ENCODE measurements at regions not wholly inside any gene's neighbourhood (a gene's known extent, or its start where the extent isn't known, plus 50 kb on each side); places are given as distances from the start of the nearest gene placed in this dataset.

DNA sequence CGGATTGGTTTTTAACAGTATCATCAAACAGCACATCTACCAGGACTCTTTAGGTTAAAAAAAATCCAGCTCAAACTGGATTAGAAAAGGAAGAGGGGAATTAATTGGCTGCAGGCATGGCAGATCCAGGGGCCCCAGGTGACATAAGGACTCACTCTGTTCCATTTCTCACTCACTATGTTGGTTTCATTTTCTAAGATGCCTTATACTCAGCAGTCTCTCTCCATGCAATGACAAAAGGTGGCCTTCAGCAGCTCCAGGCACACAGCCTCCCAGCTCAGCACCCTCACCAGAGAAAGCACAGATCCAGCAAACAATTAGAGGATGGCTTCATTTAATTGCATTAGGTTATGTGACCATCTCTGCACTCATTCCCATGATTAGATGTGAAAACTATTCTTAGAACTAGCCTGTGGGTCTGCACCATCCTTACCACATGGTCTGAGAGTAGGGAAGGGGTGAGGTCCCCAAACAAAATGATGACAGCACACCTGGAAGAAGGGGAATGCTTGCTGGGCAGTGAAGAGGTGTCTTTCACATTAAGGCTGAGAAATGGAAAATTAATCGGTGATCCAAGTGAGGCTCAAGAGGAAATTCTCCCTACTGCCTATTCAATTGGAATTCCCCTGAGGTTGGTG lies 243.1 kb downstream of the CDH26 start:
- Histone ChIP-seq H3K9me3 (ENCODE audit: control insufficient read depth in 4 of 4, insufficient read depth in 3 of 4, low read length in 3 of 4) (no peaks in the 10 kb centered on the region), H3K27ac (ENCODE audit: low read depth in 1 of 2, low read length in 1 of 2) (no peak overlapping the region), H3K36me3 (ENCODE audit: control insufficient read depth in 4 of 4, insufficient read depth in 4 of 4, low read length in 4 of 4) (no peaks in the 10 kb centered on the region), H3K4me1 (ENCODE audit: control insufficient read depth in 5 of 5, insufficient read depth in 5 of 5, low read length in 5 of 5) (peaks cover 0 to 5% (median 0%) of the 10 kb centered on the region in 5 donors), H3K9ac (ENCODE audit: insufficient read depth in 1 of 2, low read length in 2 of 2) (no peak overlapping the region), H3K4me3 (no peak overlapping the region), H3K27me3 (ENCODE audit: control insufficient read depth in 3 of 3, insufficient read depth in 3 of 3, low read length in 2 of 3) (no peaks in the 10 kb centered on the region)
- no peak for ATAC-seq (ENCODE audit: insufficient read depth, low FRiP score)
- no peak for DNase-seq
- TF ChIP-seq, protein P1, sequence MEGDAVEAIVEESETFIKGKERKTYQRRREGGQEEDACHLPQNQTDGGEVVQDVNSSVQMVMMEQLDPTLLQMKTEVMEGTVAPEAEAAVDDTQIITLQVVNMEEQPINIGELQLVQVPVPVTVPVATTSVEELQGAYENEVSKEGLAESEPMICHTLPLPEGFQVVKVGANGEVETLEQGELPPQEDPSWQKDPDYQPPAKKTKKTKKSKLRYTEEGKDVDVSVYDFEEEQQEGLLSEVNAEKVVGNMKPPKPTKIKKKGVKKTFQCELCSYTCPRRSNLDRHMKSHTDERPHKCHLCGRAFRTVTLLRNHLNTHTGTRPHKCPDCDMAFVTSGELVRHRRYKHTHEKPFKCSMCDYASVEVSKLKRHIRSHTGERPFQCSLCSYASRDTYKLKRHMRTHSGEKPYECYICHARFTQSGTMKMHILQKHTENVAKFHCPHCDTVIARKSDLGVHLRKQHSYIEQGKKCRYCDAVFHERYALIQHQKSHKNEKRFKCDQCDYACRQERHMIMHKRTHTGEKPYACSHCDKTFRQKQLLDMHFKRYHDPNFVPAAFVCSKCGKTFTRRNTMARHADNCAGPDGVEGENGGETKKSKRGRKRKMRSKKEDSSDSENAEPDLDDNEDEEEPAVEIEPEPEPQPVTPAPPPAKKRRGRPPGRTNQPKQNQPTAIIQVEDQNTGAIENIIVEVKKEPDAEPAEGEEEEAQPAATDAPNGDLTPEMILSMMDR (IDR thresholded peaks at IDR 0.05; ENCODE audit: control extremely low read depth, extremely low read depth) = no peak
- WGBS, 2 donors = 93 to 96% methylated on average over 2 of the region's 2 CpGs

DNA sequence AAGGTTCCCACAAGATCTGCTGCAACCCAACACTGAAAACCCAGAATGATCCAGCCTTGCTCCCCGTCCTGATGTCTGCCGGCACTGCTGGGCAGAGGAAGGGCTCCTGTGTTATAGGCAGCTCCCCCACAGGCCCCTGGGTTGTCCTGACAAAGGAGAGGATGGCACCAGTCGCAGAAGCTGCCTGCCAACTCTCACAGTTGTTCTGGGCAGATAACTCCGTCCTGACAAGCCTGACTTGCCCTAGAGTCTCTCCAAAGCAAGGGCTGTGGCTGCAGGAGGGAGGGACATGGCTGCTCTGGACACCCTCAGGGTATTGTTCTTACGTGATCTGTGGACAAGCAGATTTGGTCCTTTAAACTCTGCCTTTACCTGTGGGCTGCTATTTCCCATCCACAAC lies 243.8 kb downstream of the CDH26 start:
- no peak for ATAC-seq (ENCODE audit: insufficient read depth, low FRiP score)
- H3K27ac ChIP-seq (ENCODE audit: low read depth in 1 of 2, low read length in 1 of 2) = no peak overlapping the region
- WGBS, 2 donors = 80 to 92% methylated on average over 5 of the region's 5 CpGs

DNA sequence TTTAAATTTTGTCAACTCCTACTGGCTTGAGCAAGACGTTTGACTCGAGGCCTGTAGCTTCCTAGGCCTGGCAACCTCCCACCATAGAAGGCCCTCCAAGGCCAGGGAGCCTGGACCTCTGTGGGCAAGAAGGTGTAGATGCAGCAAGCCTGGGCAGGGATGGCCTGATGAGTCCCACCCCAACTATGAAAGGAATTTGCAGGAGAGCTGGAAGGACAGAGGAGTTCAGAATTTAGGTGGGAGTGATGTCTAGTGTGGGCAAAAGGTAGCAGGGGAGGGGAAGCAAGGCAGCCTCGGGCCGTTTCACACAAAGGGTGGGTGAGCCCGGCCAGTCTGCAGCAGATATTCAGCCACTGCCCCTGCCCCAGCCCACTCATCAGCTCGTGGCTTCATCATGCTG lies 245.2 kb downstream of the CDH26 start:
- Histone ChIP-seq H3K27me3 (ENCODE audit: control insufficient read depth in 3 of 3, insufficient read depth in 3 of 3, low read length in 2 of 3) (no peaks in the 10 kb centered on the region), H3K36me3 (ENCODE audit: control insufficient read depth in 4 of 4, insufficient read depth in 4 of 4, low read length in 4 of 4) (no peaks in the 10 kb centered on the region), H3K4me1 (ENCODE audit: control insufficient read depth in 5 of 5, insufficient read depth in 5 of 5, low read length in 5 of 5) (peaks cover 0 to 6% (median 0%) of the 10 kb centered on the region in 5 donors), H3K27ac (ENCODE audit: low read depth in 1 of 2, low read length in 1 of 2) (no peak overlapping the region), H3K4me3 (no peak overlapping the region), H3K9ac (ENCODE audit: insufficient read depth in 1 of 2, low read length in 2 of 2) (no peak overlapping the region), H3K9me3 (ENCODE audit: control insufficient read depth in 4 of 4, insufficient read depth in 3 of 4, low read length in 3 of 4) (no peaks in the 10 kb centered on the region)
- ATAC-seq (ENCODE audit: insufficient read depth, low FRiP score) (no peak), DNase-seq (no peak)
- TF ChIP-seq, protein P1 (IDR thresholded peaks at IDR 0.05; ENCODE audit: control extremely low read depth, extremely low read depth) = no peak
- 72 to 89% methylated on average over 6 of the region's 6 CpGs for WGBS, 2 donors

More for the DNA sequence above, 243.8 kb downstream of the CDH26 start:
- Histone ChIP-seq H3K9me3 (ENCODE audit: control insufficient read depth in 4 of 4, insufficient read depth in 3 of 4, low read length in 3 of 4) (no peaks in the 10 kb centered on the region), H3K4me3 (no peak overlapping the region), H3K9ac (ENCODE audit: insufficient read depth in 1 of 2, low read length in 2 of 2) (no peak overlapping the region), H3K27me3 (ENCODE audit: control insufficient read depth in 3 of 3, insufficient read depth in 3 of 3, low read length in 2 of 3) (no peaks in the 10 kb centered on the region), H3K36me3 (ENCODE audit: control insufficient read depth in 4 of 4, insufficient read depth in 4 of 4, low read length in 4 of 4) (no peaks in the 10 kb centered on the region), H3K4me1 (ENCODE audit: control insufficient read depth in 5 of 5, insufficient read depth in 5 of 5, low read length in 5 of 5) (peaks cover 0 to 5% (median 0%) of the 10 kb centered on the region in 5 donors)
- no peak for DNase-seq
- TF ChIP-seq, protein P1 (IDR thresholded peaks at IDR 0.05; ENCODE audit: control extremely low read depth, extremely low read depth) = no peak

DNA sequence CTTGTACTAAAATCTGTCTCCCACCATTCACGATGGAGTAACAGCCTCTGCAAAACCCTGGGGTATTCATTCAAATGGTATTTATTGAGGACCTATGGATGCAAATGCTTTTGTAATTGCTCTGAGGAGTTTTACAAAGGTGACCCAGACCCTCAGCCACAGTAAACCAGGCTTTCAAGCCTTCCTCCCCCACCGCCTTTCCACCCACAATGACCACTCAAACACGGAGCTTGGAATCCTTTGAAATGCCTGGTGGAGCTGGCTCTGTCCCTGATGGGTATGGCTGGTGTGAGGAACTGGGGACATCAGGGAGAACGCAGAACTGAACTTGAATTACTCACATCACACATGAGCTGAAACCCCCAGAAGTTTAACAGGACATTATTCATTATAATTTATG lies 246.4 kb downstream of the CDH26 start:
- H3K36me3 ChIP-seq (ENCODE audit: control insufficient read depth in 4 of 4, insufficient read depth in 4 of 4, low read length in 4 of 4) = no peaks in the 10 kb centered on the region

More for the DNA sequence above, 246.4 kb downstream of the CDH26 start:
- DNase-seq (no peak), ATAC-seq (ENCODE audit: insufficient read depth, low FRiP score) (no peak)
- H3K4me3 ChIP-seq = no peak overlapping the region
- WGBS, 2 donors = 80 to 85% methylated on average over 4 of the region's 4 CpGs
- no peak overlapping the region for H3K9ac ChIP-seq (ENCODE audit: insufficient read depth in 1 of 2, low read length in 2 of 2)
- H3K27ac ChIP-seq (ENCODE audit: low read depth in 1 of 2, low read length in 1 of 2) = no peak overlapping the region
- H3K27me3 ChIP-seq (ENCODE audit: control insufficient read depth in 3 of 3, insufficient read depth in 3 of 3, low read length in 2 of 3) = no peaks in the 10 kb centered on the region
- TF ChIP-seq, protein P1 (IDR thresholded peaks at IDR 0.05; ENCODE audit: control extremely low read depth, extremely low read depth) = no peak
- peaks cover 0 to 8% (median 6%) of the 10 kb centered on the region in 5 donors for H3K4me1 ChIP-seq (ENCODE audit: control insufficient read depth in 5 of 5, insufficient read depth in 5 of 5, low read length in 5 of 5)
- H3K9me3 ChIP-seq (ENCODE audit: control insufficient read depth in 4 of 4, insufficient read depth in 3 of 4, low read length in 3 of 4) = no peaks in the 10 kb centered on the region

All from lung (tissue), 11 donors.